Neuron (in vitro differentiated cells): ENCODE measurements at regions not wholly inside any gene's neighbourhood (a gene's known extent, or its start where the extent isn't known, plus 50 kb on each side); places are given as distances from the start of the nearest gene placed in this dataset.
"Not testable (repeated sequence)": the region's sequence is repeated elsewhere in the genome, so short reads cannot be mapped to it uniquely, and the experiment has no call there.

Source experiments
- H2AFZ ChIP-seq: one replicate; pipeline ENCODE4 v1.6.1; 2013; ENCODE audit warnings: low read depth, mild to moderate bottlenecking, inconsistent platforms, low read length, moderate library complexity
- H3K27me3 ChIP-seq: one replicate; pipeline ENCODE4 v1.6.1; 2013; ENCODE audit warnings: low read length; ENCODE audit not compliant: insufficient read depth
- H3K36me3 ChIP-seq: one replicate; pipeline ENCODE4 v1.6.1; 2013; ENCODE audit warnings: low read length; ENCODE audit not compliant: insufficient read depth
- H3K4me1 ChIP-seq: one replicate; pipeline ENCODE4 v1.6.1; 2013; ENCODE audit warnings: low read length; ENCODE audit not compliant: insufficient read depth
- H3K4me3 ChIP-seq: 2 replicates; pipeline ENCODE4 v1.5.1; 2013; ENCODE audit warnings: mild to moderate bottlenecking, low read length, moderate library complexity
- H3K9me3 ChIP-seq: one replicate; pipeline ENCODE4 v1.6.1; 2013; ENCODE audit warnings: low read length

GRCh38 chr14:83867566-83868225, 1662.2 kb upstream of the FLRT2 start:
- Histone ChIP-seq H3K36me3 (no peaks in the 10 kb centered on the region), H3K9me3 (no peaks in the 10 kb centered on the region), H3K4me3 (no peak overlapping the region), H3K4me1 (peaks cover 2% of the 10 kb centered on the region), H3K27me3 (no peaks in the 10 kb centered on the region), H2AFZ (no peak overlapping the region)

- no peaks in the 10 kb centered on the region for H3K36me3 ChIP-seq
- peaks cover 2% of the 10 kb centered on the region for H3K4me1 ChIP-seq
- H3K9me3 ChIP-seq = no peaks in the 10 kb centered on the region
- no peak overlapping the region for H3K4me3 ChIP-seq
- H2AFZ ChIP-seq = no peak overlapping the region
- H3K27me3 ChIP-seq = no peaks in the 10 kb centered on the region
These were observed 1659.2 kb upstream of the FLRT2 start for GRCh38 chr14:83870546-83871270.

- H2AFZ ChIP-seq = no peak overlapping the region
- H3K27me3 ChIP-seq = no peaks in the 10 kb centered on the region
- H3K9me3 ChIP-seq = no peaks in the 10 kb centered on the region
These were observed 1656.3 kb upstream of the FLRT2 start for GRCh38 chr14:83873669-83874068.

GRCh38 chr14:83874662-83875061, 1655.3 kb upstream of the FLRT2 start:
- H3K27me3 ChIP-seq = no peaks in the 10 kb centered on the region
- H3K9me3 ChIP-seq = no peaks in the 10 kb centered on the region
- no peak overlapping the region for H3K4me3 ChIP-seq
- no peaks in the 10 kb centered on the region for H3K36me3 ChIP-seq
- no peak overlapping the region for H2AFZ ChIP-seq
- no peaks in the 10 kb centered on the region for H3K4me1 ChIP-seq

More at GRCh38 chr14:83873669-83874068, 1656.3 kb upstream of the FLRT2 start:
- no peak overlapping the region for H3K4me3 ChIP-seq
- H3K36me3 ChIP-seq = no peaks in the 10 kb centered on the region
- H3K4me1 ChIP-seq = no peaks in the 10 kb centered on the region

- no peaks in the 10 kb centered on the region for H3K27me3 ChIP-seq
- H2AFZ ChIP-seq = no peak overlapping the region
- no peaks in the 10 kb centered on the region for H3K9me3 ChIP-seq
These were observed 1646.2 kb upstream of the FLRT2 start for GRCh38 chr14:83883732-83884131.

GRCh38 chr14:83885837-83886293, 1644.1 kb upstream of the FLRT2 start:
- no peaks in the 10 kb centered on the region for H3K4me1 ChIP-seq
- no peak overlapping the region for H3K4me3 ChIP-seq
- H3K27me3 ChIP-seq = no peaks in the 10 kb centered on the region
- H3K36me3 ChIP-seq = no peaks in the 10 kb centered on the region
- H2AFZ ChIP-seq = no peak overlapping the region
- H3K9me3 ChIP-seq = no peaks in the 10 kb centered on the region

More at GRCh38 chr14:83883732-83884131, 1646.2 kb upstream of the FLRT2 start:
- Histone ChIP-seq H3K4me3 (no peak overlapping the region), H3K4me1 (no peaks in the 10 kb centered on the region), H3K36me3 (no peaks in the 10 kb centered on the region)

- Histone ChIP-seq H3K9me3 (no peaks in the 10 kb centered on the region), H3K36me3 (no peaks in the 10 kb centered on the region), H2AFZ (peak overlapping the region; percentile 54), H3K27me3 (no peaks in the 10 kb centered on the region), H3K4me3 (no peak overlapping the region), H3K4me1 (no peaks in the 10 kb centered on the region)
These were observed 1642.1 kb upstream of the FLRT2 start for GRCh38 chr14:83887866-83888265.

- H3K9me3 ChIP-seq = no peaks in the 10 kb centered on the region
- no peaks in the 10 kb centered on the region for H3K36me3 ChIP-seq
- no peaks in the 10 kb centered on the region for H3K27me3 ChIP-seq
These were observed 1636.5 kb upstream of the FLRT2 start for GRCh38 chr14:83893447-83893846.

GRCh38 chr14:83894568-83894967, 1635.4 kb upstream of the FLRT2 start:
- Histone ChIP-seq H3K36me3 (no peaks in the 10 kb centered on the region), H3K4me1 (no peaks in the 10 kb centered on the region), H2AFZ (no peak overlapping the region), H3K4me3 (no peak overlapping the region), H3K27me3 (no peaks in the 10 kb centered on the region), H3K9me3 (no peaks in the 10 kb centered on the region)

More at GRCh38 chr14:83893447-83893846, 1636.5 kb upstream of the FLRT2 start:
- Histone ChIP-seq H2AFZ (no peak overlapping the region), H3K4me3 (no peak overlapping the region), H3K4me1 (no peaks in the 10 kb centered on the region)

GRCh38 chr14:83898558-83898957, 1631.4 kb upstream of the FLRT2 start:
- not testable (repeated sequence) for H2AFZ ChIP-seq, H3K4me1 ChIP-seq, H3K36me3 ChIP-seq

GRCh38 chr14:83899706-83900105, 1630.2 kb upstream of the FLRT2 start:
- Histone ChIP-seq H3K9me3 (no peaks in the 10 kb centered on the region), H3K27me3 (no peaks in the 10 kb centered on the region), H3K36me3 (no peaks in the 10 kb centered on the region)

More at GRCh38 chr14:83898558-83898957, 1631.4 kb upstream of the FLRT2 start:
- not testable (repeated sequence) for H3K27me3 ChIP-seq, H3K9me3 ChIP-seq, H3K4me3 ChIP-seq

GRCh38 chr14:83905157-83905556, 1624.8 kb upstream of the FLRT2 start:
- Histone ChIP-seq H3K4me3 (no peak overlapping the region), H2AFZ (no peak overlapping the region), H3K4me1 (no peaks in the 10 kb centered on the region), H3K36me3 (no peaks in the 10 kb centered on the region), H3K27me3 (no peaks in the 10 kb centered on the region), H3K9me3 (no peaks in the 10 kb centered on the region)

More at GRCh38 chr14:83899706-83900105, 1630.2 kb upstream of the FLRT2 start:
- Histone ChIP-seq H3K4me3 (no peak overlapping the region), H2AFZ (no peak overlapping the region), H3K4me1 (no peaks in the 10 kb centered on the region)

- no peaks in the 10 kb centered on the region for H3K36me3 ChIP-seq
- no peak overlapping the region for H2AFZ ChIP-seq
- no peaks in the 10 kb centered on the region for H3K9me3 ChIP-seq
- no peak overlapping the region for H3K4me3 ChIP-seq
- no peaks in the 10 kb centered on the region for H3K27me3 ChIP-seq
- H3K4me1 ChIP-seq = peaks cover 6% of the 10 kb centered on the region
These were observed 1621.5 kb upstream of the FLRT2 start for GRCh38 chr14:83908419-83908818.
